Hepatocyte (in vitro differentiated cells): ENCODE measurements at regions not wholly inside any gene's neighbourhood (a gene's known extent, or its start where the extent isn't known, plus 50 kb on each side); places are given as distances from the start of the nearest gene placed in this dataset.

Source experiments
- DNase-seq: peaks from one replicate; pipeline ENCODE4 v3.0.0-alpha.2; 2016; ENCODE audit warnings: low spot score
- H2AFZ ChIP-seq: fragments of 200-600 bp; sonication (generic); 2 replicates; pipeline ENCODE4 v1.6.0; 2016; ENCODE audit warnings: antibody characterized with exemption, mild to moderate bottlenecking
- H3K27ac ChIP-seq: fragments of 200-600 bp; sonication (generic); 2 replicates; pipeline ENCODE4 v1.5.1; 2016; ENCODE audit warnings: mild to moderate bottlenecking
- H3K27me3 ChIP-seq: fragments of 200-600 bp; sonication (generic); 2 replicates; pipeline ENCODE4 v1.6.1; 2016
- H3K36me3 ChIP-seq: fragments of 200-600 bp; sonication (generic); replicated peaks from 2 replicates; pipeline ENCODE4 v1.5.1; 2016; ENCODE audit warnings: low read depth; ENCODE audit not compliant: insufficient read depth
- H3K4me1 ChIP-seq: fragments of 200-600 bp; sonication (generic); 2 replicates; pipeline ENCODE4 v1.5.1; 2016; ENCODE audit warnings: mild to moderate bottlenecking, moderate library complexity; ENCODE audit not compliant: insufficient read depth
- H3K4me2 ChIP-seq: fragments of 200-600 bp; sonication (generic); 2 replicates; pipeline ENCODE4 v1.6.0; 2016
- H3K4me3 ChIP-seq: fragments of 200-600 bp; sonication (generic); 2 replicates; pipeline ENCODE4 v1.5.1; 2016; ENCODE audit warnings: mild to moderate bottlenecking
- H3K79me2 ChIP-seq: fragments of 200-600 bp; sonication (generic); 2 replicates; pipeline ENCODE4 v1.6.0; 2017; ENCODE audit warnings: mild to moderate bottlenecking
- H3K9me2 ChIP-seq: fragments of 200-600 bp; sonication (generic); replicated peaks from 2 replicates; pipeline ENCODE4 v1.6.0; 2017; ENCODE audit warnings: mild to moderate bottlenecking; ENCODE audit not compliant: insufficient read depth
- H3K9me3 ChIP-seq: fragments of 200-600 bp; sonication (generic); 2 replicates; pipeline ENCODE4 v1.5.1; 2016; ENCODE audit warnings: low read depth, mild to moderate bottlenecking
- H4K20me1 ChIP-seq: fragments of 200-600 bp; sonication (generic); 2 replicates; pipeline ENCODE4 v1.6.0; 2016; ENCODE audit warnings: mild to moderate bottlenecking; ENCODE audit not compliant: insufficient read depth, poor library complexity, severe bottlenecking
- EZH2 ChIP-seq: fragments of 200-600 bp; sonication (generic); IDR thresholded peaks from 2 replicates; pipeline ENCODE4 v1.6.1; 2016; ENCODE audit warnings: antibody characterized with exemption, mild to moderate bottlenecking, borderline replicate concordance
- EZH2phosphoT487 ChIP-seq: fragments of 200-600 bp; sonication (generic); IDR thresholded peaks from one replicate; pipeline ENCODE4 v1.6.1; 2018; ENCODE audit warnings: antibody characterized with exemption, mild to moderate bottlenecking, low read depth, moderate library complexity; ENCODE audit not compliant: unreplicated experiment, severe bottlenecking
- WGBS: methylation state at CpG from one replicate; pipeline ENCODE4 v1.1.6; 2016; ENCODE audit warnings: low lambda C conversion rate; ENCODE audit errors: missing lambda C conversion rate; 5-methylcytosine and 5-hydroxymethylcytosine counted together
- TF ChIP-seq, protein P1 (sequence below): fragments of 200-600 bp; sonication (generic); IDR thresholded peaks from 2 replicates; pipeline ENCODE4 v1.5.1; 2016; ENCODE audit warnings: antibody characterized with exemption, mild to moderate bottlenecking; ENCODE audit not compliant: poor library complexity

DNA sequence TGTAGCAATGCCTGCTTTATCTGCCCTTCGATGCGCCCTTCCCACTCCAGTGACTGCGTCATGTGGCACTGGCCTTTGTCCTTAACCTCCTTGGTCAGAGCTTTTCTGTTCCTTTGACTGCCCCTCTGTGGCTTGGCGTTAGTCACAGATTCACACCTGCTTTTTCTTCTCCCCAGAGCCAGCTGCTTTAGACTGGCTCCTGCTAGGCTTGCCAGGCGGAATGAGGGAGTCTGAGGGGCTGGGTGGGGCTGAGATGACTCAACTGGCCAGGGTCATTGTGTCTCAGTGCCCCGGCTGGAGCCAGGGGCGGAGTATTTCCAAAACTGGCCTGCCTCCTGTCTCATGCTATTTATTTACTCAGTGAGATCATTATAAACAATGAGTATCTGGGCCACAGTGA is 194.1 kb downstream of the EMX2 start:
- TF ChIP-seq EZH2 (no peak), EZH2phosphoT487 (no peak)
- TF ChIP-seq, protein P1, sequence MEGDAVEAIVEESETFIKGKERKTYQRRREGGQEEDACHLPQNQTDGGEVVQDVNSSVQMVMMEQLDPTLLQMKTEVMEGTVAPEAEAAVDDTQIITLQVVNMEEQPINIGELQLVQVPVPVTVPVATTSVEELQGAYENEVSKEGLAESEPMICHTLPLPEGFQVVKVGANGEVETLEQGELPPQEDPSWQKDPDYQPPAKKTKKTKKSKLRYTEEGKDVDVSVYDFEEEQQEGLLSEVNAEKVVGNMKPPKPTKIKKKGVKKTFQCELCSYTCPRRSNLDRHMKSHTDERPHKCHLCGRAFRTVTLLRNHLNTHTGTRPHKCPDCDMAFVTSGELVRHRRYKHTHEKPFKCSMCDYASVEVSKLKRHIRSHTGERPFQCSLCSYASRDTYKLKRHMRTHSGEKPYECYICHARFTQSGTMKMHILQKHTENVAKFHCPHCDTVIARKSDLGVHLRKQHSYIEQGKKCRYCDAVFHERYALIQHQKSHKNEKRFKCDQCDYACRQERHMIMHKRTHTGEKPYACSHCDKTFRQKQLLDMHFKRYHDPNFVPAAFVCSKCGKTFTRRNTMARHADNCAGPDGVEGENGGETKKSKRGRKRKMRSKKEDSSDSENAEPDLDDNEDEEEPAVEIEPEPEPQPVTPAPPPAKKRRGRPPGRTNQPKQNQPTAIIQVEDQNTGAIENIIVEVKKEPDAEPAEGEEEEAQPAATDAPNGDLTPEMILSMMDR = no peak
- H3K4me1 ChIP-seq = peaks cover 7% of the 10 kb centered on the region
- H3K36me3 ChIP-seq = no peaks in the 10 kb centered on the region
- no peaks in the 10 kb centered on the region for H3K9me3 ChIP-seq
- H3K9me2 ChIP-seq = no peaks in the 10 kb centered on the region
- H3K27ac ChIP-seq = no peak overlapping the region
- no peak overlapping the region for H3K4me3 ChIP-seq
- H3K4me2 ChIP-seq = no peak overlapping the region
- no peak overlapping the region for H2AFZ ChIP-seq
- H3K79me2 ChIP-seq = no peaks in the 10 kb centered on the region
- WGBS = 68% methylated on average over 7 of the region's 7 CpGs
- H4K20me1 ChIP-seq = no peaks in the 10 kb centered on the region
- DNase-seq = peak; percentile 32
- peaks cover 55% of the 10 kb centered on the region for H3K27me3 ChIP-seq

DNA sequence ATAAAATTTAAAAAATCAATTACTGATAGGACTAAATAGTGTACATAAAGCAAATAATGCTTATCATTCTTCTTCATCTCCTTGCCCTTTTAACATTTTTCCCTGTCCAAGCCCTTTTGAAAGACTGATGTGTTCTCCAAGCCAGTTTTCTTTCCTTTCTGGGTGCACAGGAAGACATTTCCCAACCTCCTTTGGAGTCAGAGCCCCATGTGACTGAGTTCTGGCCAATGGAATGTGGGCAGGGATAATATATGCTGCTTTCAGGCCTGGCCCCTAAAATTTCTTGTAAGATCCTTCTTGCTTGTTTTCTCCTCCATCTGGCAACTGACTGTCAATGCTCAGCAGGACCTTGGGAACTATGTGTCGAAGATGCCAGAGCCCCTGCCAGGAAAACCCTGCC is 197.5 kb downstream of the EMX2 start:
- no peaks in the 10 kb centered on the region for H3K4me1 ChIP-seq
- no peak overlapping the region for H3K27ac ChIP-seq
- no peaks in the 10 kb centered on the region for H4K20me1 ChIP-seq
- H3K9me2 ChIP-seq = no peaks in the 10 kb centered on the region
- peaks cover 25% of the 10 kb centered on the region for H3K27me3 ChIP-seq
- H3K79me2 ChIP-seq = no peaks in the 10 kb centered on the region
- H3K4me2 ChIP-seq = no peak overlapping the region
- 92% methylated on average over 1 of the region's 1 CpG for WGBS
- TF ChIP-seq, protein P1 = no peak
- no peak for TF ChIP-seq EZH2
- no peak for TF ChIP-seq EZH2phosphoT487
- H3K9me3 ChIP-seq = no peaks in the 10 kb centered on the region
- H3K4me3 ChIP-seq = no peak overlapping the region
- no peak overlapping the region for H2AFZ ChIP-seq
- no peaks in the 10 kb centered on the region for H3K36me3 ChIP-seq
- no peak for DNase-seq

DNA sequence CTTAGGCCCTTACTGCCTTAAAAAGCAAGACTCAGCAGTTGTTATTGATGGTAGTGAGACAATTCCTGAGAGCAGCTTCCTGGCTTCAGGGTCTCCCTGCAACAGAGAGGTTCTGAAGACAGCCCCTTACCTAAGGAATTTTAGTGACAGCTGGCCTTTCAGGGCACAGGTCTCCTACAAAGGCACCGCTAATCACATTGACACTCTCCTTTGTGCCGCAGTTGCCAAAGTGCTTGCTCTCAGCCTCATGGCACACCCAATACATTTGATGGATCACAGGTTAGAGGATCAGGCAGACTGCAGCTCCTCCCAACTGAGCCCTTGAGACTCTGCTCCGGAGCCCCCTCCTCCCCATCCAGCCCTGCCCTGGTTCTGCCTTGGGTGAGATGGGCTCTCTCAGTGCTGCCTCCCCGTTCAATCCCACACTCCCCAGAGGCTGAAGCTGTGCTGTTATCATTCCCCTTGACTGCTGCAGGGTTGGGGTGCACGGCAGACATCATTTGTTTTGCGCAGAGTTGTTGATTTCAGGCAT is 198.2 kb downstream of the EMX2 start:
- Histone ChIP-seq H4K20me1 (no peaks in the 10 kb centered on the region), H3K36me3 (no peaks in the 10 kb centered on the region), H3K27me3 (peaks cover 20% of the 10 kb centered on the region), H3K4me3 (no peak overlapping the region), H3K9me3 (no peaks in the 10 kb centered on the region), H3K27ac (no peak overlapping the region), H2AFZ (no peak overlapping the region), H3K4me1 (no peaks in the 10 kb centered on the region), H3K79me2 (no peaks in the 10 kb centered on the region), H3K9me2 (no peaks in the 10 kb centered on the region), H3K4me2 (no peak overlapping the region)
- WGBS = 85% methylated on average over 6 of the region's 6 CpGs
- DNase-seq = no peak
- TF ChIP-seq EZH2 = no peak
- TF ChIP-seq, protein P1 = no peak
- TF ChIP-seq EZH2phosphoT487 = no peak

DNA sequence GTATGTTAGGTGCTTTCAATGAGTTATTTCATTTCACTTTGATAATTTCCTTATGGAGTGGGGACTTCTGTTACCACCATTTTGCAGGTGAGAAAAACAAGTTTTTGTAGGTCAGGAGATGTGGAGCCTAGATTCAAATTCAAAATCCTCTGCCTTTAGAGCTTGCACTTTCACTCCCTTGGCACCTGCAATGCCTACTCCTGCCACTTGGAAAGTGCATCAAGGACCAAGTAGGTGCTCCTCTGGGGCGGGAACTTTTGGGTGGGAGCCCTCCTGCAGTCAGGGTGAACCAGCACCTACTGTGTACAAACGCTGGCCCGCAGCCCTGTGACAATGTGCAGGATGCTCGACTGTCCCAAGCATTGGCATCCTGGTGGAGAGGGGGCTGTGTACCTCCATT is 199.0 kb downstream of the EMX2 start:
- no peaks in the 10 kb centered on the region for H3K4me1 ChIP-seq
- H3K36me3 ChIP-seq = no peaks in the 10 kb centered on the region
- no peaks in the 10 kb centered on the region for H3K9me2 ChIP-seq
- H2AFZ ChIP-seq = no peak overlapping the region
- H3K4me2 ChIP-seq = no peak overlapping the region
- H3K27ac ChIP-seq = no peak overlapping the region
- 90% methylated on average over 4 of the region's 4 CpGs for WGBS
- no peaks in the 10 kb centered on the region for H4K20me1 ChIP-seq
- peaks cover 14% of the 10 kb centered on the region for H3K27me3 ChIP-seq
- DNase-seq = no peak
- H3K9me3 ChIP-seq = no peaks in the 10 kb centered on the region
- H3K4me3 ChIP-seq = no peak overlapping the region
- H3K79me2 ChIP-seq = no peaks in the 10 kb centered on the region
- TF ChIP-seq EZH2 (no peak), EZH2phosphoT487 (no peak)
- TF ChIP-seq, protein P1 = no peak
